CD14-positive monocyte (primary cell): ENCODE measurements at regions not wholly inside any gene's neighbourhood (a gene's known extent, or its start where the extent isn't known, plus 50 kb on each side); places are given as distances from the start of the nearest gene placed in this dataset.

Source experiments
- DNase-seq, 3 donors: peaks; one replicate each; pipeline ENCODE4 v3.0.0-alpha.2; 2011 to 2022
- H2AFZ ChIP-seq: 2 replicates; pipeline ENCODE4 v1.6.0; 2012; ENCODE audit warnings: mild to moderate bottlenecking, low read depth, low read length, inconsistent platforms; ENCODE audit not compliant: insufficient read depth, poor library complexity, severe bottlenecking
- H3K27ac ChIP-seq, 2 donors: 1 replicate in 1 of 2; 2 replicates in 1 of 2; pipeline ENCODE4 v1.5.1; 2012 to 2013; ENCODE audit warnings: low read length in 2 of 2, control low read depth in 1 of 2, inconsistent platforms in 1 of 2, low read depth in 1 of 2, mild to moderate bottlenecking in 1 of 2
- H3K27me3 ChIP-seq, 2 donors: one replicate each; pipeline versions ENCODE4 v1.6.0 to v1.6.1; 2011 to 2013; ENCODE audit warnings: low read length in 2 of 2; ENCODE audit not compliant: control insufficient read depth in 2 of 2, insufficient read depth in 2 of 2
- H3K36me3 ChIP-seq, 2 donors: replicated peaks in 1 of 2; 1 replicate in 1 of 2; 2 replicates in 1 of 2; pipeline versions ENCODE4 v1.5.1 to v1.6.1; 2012 to 2013; ENCODE audit warnings: low read length in 2 of 2, control low read depth in 1 of 2, inconsistent platforms in 1 of 2, mild to moderate bottlenecking in 1 of 2; ENCODE audit not compliant: insufficient read depth in 2 of 2, control insufficient read depth in 1 of 2
- H3K4me1 ChIP-seq, 2 donors: 1 replicate in 1 of 2; 2 replicates in 1 of 2; pipeline versions ENCODE4 v1.5.1 to v1.6.1; 2012 to 2013; ENCODE audit warnings: low read length in 2 of 2, control low read depth in 1 of 2, inconsistent platforms in 1 of 2, mild to moderate bottlenecking in 1 of 2, moderate library complexity in 1 of 2; ENCODE audit not compliant: insufficient read depth in 2 of 2, control insufficient read depth in 1 of 2
- H3K4me2 ChIP-seq: replicated peaks from 2 replicates; pipeline ENCODE3; 2012; ENCODE audit warnings: low read length, moderate library complexity, mild to moderate bottlenecking; ENCODE audit not compliant: poor library complexity, severe bottlenecking; ENCODE audit errors: extremely low read depth
- H3K4me3 ChIP-seq, 3 experiments: fragments of 200-600 bp in 1 of 3; sonication (generic) in 1 of 3; replicated peaks in 1 of 3; 1 replicate in 2 of 3; 2 replicates in 1 of 3; pipeline ENCODE4 v1.5.1; 2011 to 2013; ENCODE audit warnings: low read length in 3 of 3, mild to moderate bottlenecking in 3 of 3, control low read depth in 2 of 3, low read depth in 2 of 3, inconsistent platforms in 1 of 3, moderate library complexity in 1 of 3
- H3K79me2 ChIP-seq: 2 replicates; pipeline ENCODE4 v1.6.0; 2012; ENCODE audit warnings: mild to moderate bottlenecking, control low read depth, inconsistent platforms, low read length, moderate library complexity; ENCODE audit not compliant: insufficient read depth
- H3K9ac ChIP-seq: 2 replicates; pipeline ENCODE4 v1.6.0; 2017; ENCODE audit warnings: low read length, mild to moderate bottlenecking; ENCODE audit not compliant: insufficient read depth, poor library complexity, severe bottlenecking
- H3K9me3 ChIP-seq, 2 donors: replicated peaks in 1 of 2; 1 replicate in 1 of 2; 2 replicates in 1 of 2; pipeline versions ENCODE4 v1.5.1 to v1.6.1; 2012 to 2013; ENCODE audit warnings: low read length in 2 of 2, control low read depth in 1 of 2; ENCODE audit not compliant: control insufficient read depth in 1 of 2, insufficient read depth in 1 of 2
- H4K20me1 ChIP-seq: 2 replicates; pipeline ENCODE4 v1.6.0; 2012; ENCODE audit warnings: mild to moderate bottlenecking, low read length, control low read depth, moderate library complexity; ENCODE audit not compliant: insufficient read depth
- H3K27ac Mint-ChIP-seq, 7 donors: one replicate each; pipeline ENCODE4 v1.8.0; 2020; ENCODE audit warnings: mild to moderate bottlenecking in 7 of 7, mixed read lengths in 7 of 7, moderate library complexity in 6 of 7, inconsistent platforms in 2 of 7
- H3K27me3 Mint-ChIP-seq, 3 donors: one replicate each; pipeline ENCODE4 v1.8.0; 2021 to 2022; ENCODE audit warnings: low read depth in 3 of 3, mild to moderate bottlenecking in 3 of 3, mixed read lengths in 3 of 3, moderate library complexity in 3 of 3, inconsistent platforms in 1 of 3
- H3K36me3 Mint-ChIP-seq, 2 donors: one replicate each; pipeline ENCODE4 v1.8.0; 2020; ENCODE audit warnings: mixed read lengths in 2 of 2, inconsistent platforms in 1 of 2, mild to moderate bottlenecking in 1 of 2
- H3K4me1 Mint-ChIP-seq: one replicate; pipeline ENCODE4 v1.8.0; 2020; ENCODE audit warnings: mild to moderate bottlenecking, mixed read lengths
- H3K4me3 Mint-ChIP-seq, 2 donors: one replicate each; pipeline ENCODE4 v1.8.0; 2020; ENCODE audit warnings: mild to moderate bottlenecking in 2 of 2, mixed read lengths in 2 of 2, moderate library complexity in 1 of 2
- H3K9me3 Mint-ChIP-seq, 7 donors: one replicate each; pipeline ENCODE4 v1.8.0; 2020 to 2022; ENCODE audit warnings: mixed read lengths in 7 of 7, mild to moderate bottlenecking in 6 of 7, moderate library complexity in 6 of 7, inconsistent platforms in 2 of 7
- WGBS: methylation state at CpG from one replicate; pipeline ENCODE4 v1.1.5; 2013; ENCODE audit warnings: missing lambda C conversion rate; ENCODE audit not compliant: insufficient coverage; 5-methylcytosine and 5-hydroxymethylcytosine counted together
- intact Hi-C, 2 donors: fragments of 100-400 bp; cut with micrococcal nuclease; formaldehyde crosslinking; loops; one replicate each; pipeline versions ENCODE4 v1.15.0 to v1.15.1; 2023
- TF ChIP-seq, protein P1 (sequence below): fragments of 200-600 bp; IDR thresholded peaks from one replicate; pipeline ENCODE4 v1.8.0; 2022; ENCODE audit warnings: antibody characterized with exemption, mild to moderate bottlenecking

DNA sequence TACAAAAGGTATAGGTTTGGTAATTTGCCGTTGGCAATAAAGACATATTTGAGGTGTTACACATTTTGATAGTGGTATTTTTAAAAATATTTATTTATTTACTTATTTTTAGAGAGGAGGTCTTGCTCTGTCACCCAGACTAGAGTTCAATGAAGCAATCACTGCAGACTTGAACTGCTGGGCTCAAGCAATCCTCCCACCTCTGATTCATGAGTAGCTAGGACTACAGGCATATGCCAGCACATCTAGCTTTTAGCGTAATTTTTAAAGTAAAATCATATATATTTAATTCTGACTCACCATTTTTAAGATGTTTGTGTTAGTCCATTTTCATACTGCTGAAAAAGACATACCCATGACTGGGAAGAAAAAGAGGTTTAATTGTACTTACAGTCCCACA lies 1974.3 kb downstream of the EFNA5 start:
- Mint-ChIP-seq H3K36me3 (no peaks in the 10 kb centered on the region), H3K27me3 (peaks cover 0 to 2% (median 1%) of the 10 kb centered on the region in 3 donors), H3K27ac (no peak overlapping the region), H3K4me1 (no peaks in the 10 kb centered on the region), H3K9me3 (peaks cover 2 to 18% (median 6%) of the 10 kb centered on the region in 7 donors), H3K4me3 (no peak overlapping the region)
- no peak overlapping the region for H3K9ac ChIP-seq
- H4K20me1 ChIP-seq, result no peaks in the 10 kb centered on the region
- no peaks in the 10 kb centered on the region for H3K4me1 ChIP-seq
- H3K27ac ChIP-seq, result no peak overlapping the region
- TF ChIP-seq, protein P1, sequence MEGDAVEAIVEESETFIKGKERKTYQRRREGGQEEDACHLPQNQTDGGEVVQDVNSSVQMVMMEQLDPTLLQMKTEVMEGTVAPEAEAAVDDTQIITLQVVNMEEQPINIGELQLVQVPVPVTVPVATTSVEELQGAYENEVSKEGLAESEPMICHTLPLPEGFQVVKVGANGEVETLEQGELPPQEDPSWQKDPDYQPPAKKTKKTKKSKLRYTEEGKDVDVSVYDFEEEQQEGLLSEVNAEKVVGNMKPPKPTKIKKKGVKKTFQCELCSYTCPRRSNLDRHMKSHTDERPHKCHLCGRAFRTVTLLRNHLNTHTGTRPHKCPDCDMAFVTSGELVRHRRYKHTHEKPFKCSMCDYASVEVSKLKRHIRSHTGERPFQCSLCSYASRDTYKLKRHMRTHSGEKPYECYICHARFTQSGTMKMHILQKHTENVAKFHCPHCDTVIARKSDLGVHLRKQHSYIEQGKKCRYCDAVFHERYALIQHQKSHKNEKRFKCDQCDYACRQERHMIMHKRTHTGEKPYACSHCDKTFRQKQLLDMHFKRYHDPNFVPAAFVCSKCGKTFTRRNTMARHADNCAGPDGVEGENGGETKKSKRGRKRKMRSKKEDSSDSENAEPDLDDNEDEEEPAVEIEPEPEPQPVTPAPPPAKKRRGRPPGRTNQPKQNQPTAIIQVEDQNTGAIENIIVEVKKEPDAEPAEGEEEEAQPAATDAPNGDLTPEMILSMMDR, result no peak
- no CpG with 5 or more reads among the region's 2 CpGs for WGBS
- H3K36me3 ChIP-seq, result no peaks in the 10 kb centered on the region
- no peak overlapping the region for H3K4me2 ChIP-seq
- intact Hi-C loops, result no loop called here
- peaks cover 12 to 15% of the 10 kb centered on the region in 2 donors for H3K9me3 ChIP-seq
- H3K79me2 ChIP-seq, result no peaks in the 10 kb centered on the region
- H2AFZ ChIP-seq, result no peak overlapping the region
- H3K4me3 ChIP-seq, result no peak overlapping the region
- no peaks in the 10 kb centered on the region for H3K27me3 ChIP-seq
- no peak for DNase-seq

DNA sequence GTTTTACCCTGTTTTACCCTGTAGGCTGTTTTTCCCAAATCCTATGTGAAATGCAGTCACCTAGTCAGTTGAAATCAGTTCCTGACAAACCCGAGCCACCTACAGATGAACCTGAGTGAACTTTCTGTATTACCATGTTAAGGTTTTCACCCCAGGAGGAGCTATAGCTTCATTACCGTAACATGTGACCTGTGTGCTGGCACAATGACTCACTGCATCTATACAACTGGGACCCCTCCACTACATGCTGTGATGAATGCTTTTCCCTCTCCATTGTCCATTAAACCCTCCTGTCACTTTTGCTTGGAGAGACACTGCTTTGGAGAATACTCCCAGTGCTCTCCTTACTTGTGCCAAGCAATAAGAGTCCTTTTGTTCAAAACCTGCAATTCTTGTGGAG lies 1974.8 kb downstream of the EFNA5 start:
- Histone ChIP-seq H4K20me1 (no peaks in the 10 kb centered on the region), H3K4me3 (no peak overlapping the region), H3K4me2 (no peak overlapping the region), H3K36me3 (no peaks in the 10 kb centered on the region), H3K27ac (no peak overlapping the region), H3K79me2 (no peaks in the 10 kb centered on the region), H3K9me3 (peaks cover 9 to 15% of the 10 kb centered on the region in 2 donors), H3K27me3 (no peaks in the 10 kb centered on the region), H2AFZ (no peak overlapping the region), H3K4me1 (no peaks in the 10 kb centered on the region), H3K9ac (no peak overlapping the region)
- WGBS, result 89% methylated on average over 1 of the region's 2 CpGs
- no peaks in the 10 kb centered on the region for H3K4me1 Mint-ChIP-seq
- DNase-seq, result no peak
- TF ChIP-seq, protein P1, result no peak
- no peaks in the 10 kb centered on the region for H3K36me3 Mint-ChIP-seq
- intact Hi-C loops, result no loop called here
- no peak overlapping the region for H3K4me3 Mint-ChIP-seq
- H3K9me3 Mint-ChIP-seq, result peaks cover 2 to 18% (median 5%) of the 10 kb centered on the region in 7 donors
- peaks cover 0 to 1% (median 0%) of the 10 kb centered on the region in 3 donors for H3K27me3 Mint-ChIP-seq
- no peak overlapping the region for H3K27ac Mint-ChIP-seq
